ENCODE measurements at regions not wholly inside any gene's neighbourhood (a gene's known extent, or its start where the extent isn't known, plus 50 kb on each side); places are given as distances from the start of the nearest gene placed in this dataset.

GRCh38 chr12:18898470-18898869 lies 160.6 kb downstream of the CAPZA3 start:
- TF ChIP-seq MYC (IDR thresholded peaks at IDR 0.05; ENCODE audit: low read depth, low read length) (no peak), POLR2AphosphoS5 (IDR thresholded peaks at IDR 0.05; ENCODE audit: insufficient read depth, low read depth, low read length) (no peak)
